ENCODE measurements at regions not wholly inside any gene's neighbourhood (a gene's known extent, or its start where the extent isn't known, plus 50 kb on each side); places are given as distances from the start of the nearest gene placed in this dataset.

DNA sequence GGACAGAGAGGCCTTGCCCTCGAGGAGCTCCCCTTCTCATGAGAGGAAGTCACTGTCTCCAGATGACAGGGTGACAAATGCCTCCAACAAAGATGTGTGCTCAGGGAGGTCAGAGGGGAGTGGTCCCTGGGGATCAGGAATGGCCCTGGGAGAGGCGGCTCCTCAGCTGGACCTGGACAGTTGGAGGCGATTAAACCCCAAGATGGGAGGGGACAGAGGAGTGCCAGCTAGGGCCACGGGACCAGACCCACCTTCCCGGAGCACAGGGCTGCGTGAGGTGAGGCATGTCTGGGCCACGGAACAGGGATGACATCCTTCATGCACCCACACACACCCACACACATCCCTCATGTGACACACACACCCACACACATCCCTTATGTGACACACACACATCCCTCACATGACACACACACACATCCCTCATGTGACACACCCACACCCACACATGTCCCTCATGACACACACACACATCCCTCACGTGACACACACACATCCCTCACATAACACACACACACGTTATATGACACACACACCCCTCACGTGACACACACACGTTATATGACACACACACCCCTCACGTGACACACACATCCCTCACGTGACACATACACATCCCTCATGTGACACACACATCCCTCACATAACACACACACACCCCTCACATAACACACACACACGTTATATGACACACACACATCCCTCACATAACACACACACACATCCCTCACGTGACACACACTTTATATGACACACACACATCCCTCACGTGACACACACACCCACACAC lies 57.4 kb upstream of the SLCO4A1 start:
- Histone ChIP-seq H3K36me3 (no peaks in the 10 kb centered on the region), H3K4me1 (no peaks in the 10 kb centered on the region), H3K4me3 (ENCODE audit: low read depth, low read length) (no peak overlapping the region), H3K27me3 (no peaks in the 10 kb centered on the region), H3K9me3 (no peaks in the 10 kb centered on the region)
- no peak for DNase-seq
- TF ChIP-seq, protein P1, sequence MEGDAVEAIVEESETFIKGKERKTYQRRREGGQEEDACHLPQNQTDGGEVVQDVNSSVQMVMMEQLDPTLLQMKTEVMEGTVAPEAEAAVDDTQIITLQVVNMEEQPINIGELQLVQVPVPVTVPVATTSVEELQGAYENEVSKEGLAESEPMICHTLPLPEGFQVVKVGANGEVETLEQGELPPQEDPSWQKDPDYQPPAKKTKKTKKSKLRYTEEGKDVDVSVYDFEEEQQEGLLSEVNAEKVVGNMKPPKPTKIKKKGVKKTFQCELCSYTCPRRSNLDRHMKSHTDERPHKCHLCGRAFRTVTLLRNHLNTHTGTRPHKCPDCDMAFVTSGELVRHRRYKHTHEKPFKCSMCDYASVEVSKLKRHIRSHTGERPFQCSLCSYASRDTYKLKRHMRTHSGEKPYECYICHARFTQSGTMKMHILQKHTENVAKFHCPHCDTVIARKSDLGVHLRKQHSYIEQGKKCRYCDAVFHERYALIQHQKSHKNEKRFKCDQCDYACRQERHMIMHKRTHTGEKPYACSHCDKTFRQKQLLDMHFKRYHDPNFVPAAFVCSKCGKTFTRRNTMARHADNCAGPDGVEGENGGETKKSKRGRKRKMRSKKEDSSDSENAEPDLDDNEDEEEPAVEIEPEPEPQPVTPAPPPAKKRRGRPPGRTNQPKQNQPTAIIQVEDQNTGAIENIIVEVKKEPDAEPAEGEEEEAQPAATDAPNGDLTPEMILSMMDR (IDR thresholded peaks at IDR 0.05; ENCODE audit: low read depth, low read length) = no peak

GRCh38 chr20:62585461-62585970 lies 56.8 kb upstream of the SLCO4A1 start:
- Histone ChIP-seq H3K36me3 (no peaks in the 10 kb centered on the region), H3K9me3 (no peaks in the 10 kb centered on the region), H3K4me1 (no peaks in the 10 kb centered on the region), H3K4me3 (ENCODE audit: low read depth, low read length) (no peak overlapping the region), H3K27me3 (no peaks in the 10 kb centered on the region)
- no peak for DNase-seq
- TF ChIP-seq, protein P1 (IDR thresholded peaks at IDR 0.05; ENCODE audit: low read depth, low read length) = no peak

DNA sequence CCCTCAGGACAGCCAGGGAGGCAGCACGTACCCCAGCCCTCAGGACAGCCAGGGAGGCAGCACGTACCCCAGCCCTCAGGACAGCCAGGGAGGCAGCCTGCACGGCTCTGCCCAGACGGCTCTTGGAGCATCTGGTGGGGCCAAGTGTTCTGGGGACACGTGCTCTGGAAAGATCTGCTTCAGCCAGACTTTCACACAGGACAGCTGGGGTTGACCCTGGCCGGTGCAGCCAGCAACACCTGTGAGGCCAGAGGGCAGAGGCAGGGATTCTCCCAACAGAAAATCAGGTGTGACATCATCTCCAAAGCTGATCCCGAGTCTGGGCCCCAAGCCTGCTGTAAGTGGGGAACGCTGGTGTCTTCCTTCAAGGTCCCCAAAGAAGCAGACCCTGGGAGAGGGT lies 55.5 kb upstream of the SLCO4A1 start:
- no peaks in the 10 kb centered on the region for H3K4me1 ChIP-seq
- TF ChIP-seq, protein P1 (IDR thresholded peaks at IDR 0.05; ENCODE audit: low read depth, low read length) = no peak
- H3K4me3 ChIP-seq (ENCODE audit: low read depth, low read length) = no peak overlapping the region
- no peak for DNase-seq
- no peaks in the 10 kb centered on the region for H3K9me3 ChIP-seq
- no peaks in the 10 kb centered on the region for H3K36me3 ChIP-seq
- H3K27me3 ChIP-seq = no peaks in the 10 kb centered on the region

DNA sequence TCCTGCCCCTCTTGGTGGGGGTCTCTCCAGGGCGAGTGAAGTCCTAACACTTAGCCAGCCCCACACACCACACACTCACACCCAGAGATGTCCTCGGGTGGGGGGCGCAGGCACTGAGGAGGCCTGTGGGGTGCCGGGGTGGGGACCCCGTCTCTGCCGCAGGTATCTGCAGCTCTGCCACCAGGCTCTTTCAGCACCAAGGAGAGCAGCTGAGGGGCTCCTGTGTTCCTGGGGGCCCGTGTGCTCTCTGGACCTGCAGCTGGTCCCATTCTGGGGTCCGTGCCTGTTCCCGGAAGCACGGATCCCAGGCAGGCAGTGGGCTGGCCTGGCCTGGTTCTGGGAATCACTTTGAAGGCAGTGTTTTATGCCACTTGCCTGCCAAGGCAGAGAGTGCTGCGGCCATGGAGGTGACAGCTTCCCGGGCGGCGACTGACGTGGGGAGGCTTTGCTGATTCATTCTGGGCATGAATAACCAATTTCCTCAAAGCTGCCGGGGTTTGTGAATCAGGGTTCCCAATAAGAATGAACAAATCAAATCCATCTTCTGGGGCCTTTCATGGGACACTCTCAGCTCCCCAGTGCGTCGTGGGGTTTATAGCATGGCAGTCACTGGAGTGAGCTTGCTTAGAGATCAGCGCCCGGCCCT lies 54.4 kb upstream of the SLCO4A1 start:
- no peak for DNase-seq
- H3K4me3 ChIP-seq (ENCODE audit: low read depth, low read length) = no peak overlapping the region
- no peaks in the 10 kb centered on the region for H3K4me1 ChIP-seq
- TF ChIP-seq, protein P1 (IDR thresholded peaks at IDR 0.05; ENCODE audit: low read depth, low read length) = no peak
- H3K9me3 ChIP-seq = no peaks in the 10 kb centered on the region
- H3K36me3 ChIP-seq = no peaks in the 10 kb centered on the region
- no peaks in the 10 kb centered on the region for H3K27me3 ChIP-seq

- Histone ChIP-seq H3K27me3 (no peaks in the 10 kb centered on the region; the same call in 1 of the 2 replicates), H3K4me1 (no peaks in the 10 kb centered on the region), H3K4me3 (ENCODE audit: low read depth, low read length) (no peak overlapping the region), H3K36me3 (no peaks in the 10 kb centered on the region), H3K9me3 (no peaks in the 10 kb centered on the region)
- DNase-seq = no peak
- TF ChIP-seq, protein P1 (IDR thresholded peaks at IDR 0.05; ENCODE audit: low read depth, low read length) = no peak
Measured at GRCh38 chr20:62588458-62589149, 53.7 kb upstream of the SLCO4A1 start.

Data from BE2C (cell line).